GDM1 (cell line): ENCODE measurements at regions not wholly inside any gene's neighbourhood (a gene's known extent, or its start where the extent isn't known, plus 50 kb on each side); places are given as distances from the start of the nearest gene placed in this dataset.
"Not testable (repeated sequence)": the region's sequence is repeated elsewhere in the genome, so short reads cannot be mapped to it uniquely, and the experiment has no call there.

Experiments used
- DNase-seq: peaks from one replicate; lab custom pipeline; 2025; lab: John Stamatoyannopoulos, UW

DNA sequence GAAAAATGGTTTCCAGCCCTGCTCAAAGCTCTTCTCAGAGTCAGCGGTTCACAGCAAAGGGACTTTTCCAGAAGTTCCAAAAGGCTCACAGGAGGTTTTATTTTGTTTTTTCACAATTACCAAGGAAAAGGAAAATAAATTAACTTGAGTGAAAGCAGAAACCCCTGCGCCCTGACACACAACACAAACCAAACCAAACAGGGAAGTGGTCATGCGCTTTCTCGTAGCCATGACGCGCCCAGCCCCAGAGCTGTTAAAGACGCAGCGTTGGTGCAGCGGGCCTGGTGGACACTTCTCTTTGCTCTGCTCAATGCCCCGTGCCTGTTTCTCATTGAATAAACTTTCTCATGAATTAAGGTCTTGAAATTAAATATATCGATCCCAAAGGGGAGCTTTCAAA is 134.4 kb upstream of the LYZL2 start:
- peak; percentile 44 for DNase-seq

DNA sequence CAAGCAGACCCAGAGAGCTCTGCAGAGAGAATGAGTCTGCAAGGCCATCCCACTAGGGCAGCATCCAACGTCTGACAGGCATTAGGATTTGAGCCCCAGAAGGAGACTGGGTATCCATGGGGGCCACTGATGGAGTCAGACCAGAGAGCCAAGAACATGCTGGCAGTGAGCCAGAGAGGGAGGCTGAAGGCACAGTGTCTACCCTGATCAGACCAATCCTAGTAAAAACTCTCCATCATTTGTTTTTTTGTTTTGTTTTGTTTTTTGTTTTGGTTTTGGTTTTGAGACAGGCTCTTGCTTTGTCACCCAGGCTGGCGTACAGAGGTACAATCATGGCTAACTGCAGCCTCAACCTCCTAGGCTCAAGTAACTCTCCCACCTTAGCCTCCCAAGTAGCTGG is 133.1 kb upstream of the LYZL2 start:
- DNase-seq = no peak

DNA sequence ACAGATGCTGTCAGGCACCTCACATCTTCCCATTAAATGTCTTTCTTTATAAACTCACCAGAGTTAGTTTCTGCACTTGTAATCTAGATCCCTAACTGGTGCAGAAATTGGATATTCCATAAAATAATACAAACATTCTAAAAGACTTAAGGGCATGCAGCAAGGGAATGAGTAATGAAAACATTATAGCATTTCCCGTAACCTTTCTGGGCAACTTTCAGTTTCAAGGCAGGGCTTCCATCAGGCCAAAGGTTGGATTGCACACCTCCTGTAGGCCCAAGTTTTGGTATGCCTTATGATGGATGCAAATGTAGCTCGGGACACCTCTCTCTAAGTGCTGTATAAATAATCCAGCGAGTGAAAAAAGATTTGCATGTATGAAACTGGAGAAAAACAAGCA is 129.9 kb upstream of the LYZL2 start:
- no peak for DNase-seq

DNA sequence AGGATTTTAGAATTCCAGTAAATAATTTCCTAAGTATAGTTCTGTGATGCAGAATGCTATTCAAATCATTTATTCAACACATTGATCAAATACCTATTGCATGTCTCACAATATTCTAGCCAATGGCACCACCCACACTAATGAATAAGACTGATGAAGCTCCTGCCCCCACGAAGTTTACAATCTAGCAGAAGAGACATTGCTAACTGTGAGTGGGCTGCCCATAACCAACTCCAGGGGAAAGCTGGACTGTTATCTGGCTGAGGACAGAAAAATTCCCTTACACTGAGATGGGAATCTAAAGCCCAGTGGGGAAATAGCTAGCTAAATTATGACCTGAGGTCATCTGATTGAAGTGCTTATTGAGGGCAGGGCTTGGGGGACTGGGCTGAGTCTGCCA is 128.8 kb upstream of the LYZL2 start:
- DNase-seq = no peak

DNA sequence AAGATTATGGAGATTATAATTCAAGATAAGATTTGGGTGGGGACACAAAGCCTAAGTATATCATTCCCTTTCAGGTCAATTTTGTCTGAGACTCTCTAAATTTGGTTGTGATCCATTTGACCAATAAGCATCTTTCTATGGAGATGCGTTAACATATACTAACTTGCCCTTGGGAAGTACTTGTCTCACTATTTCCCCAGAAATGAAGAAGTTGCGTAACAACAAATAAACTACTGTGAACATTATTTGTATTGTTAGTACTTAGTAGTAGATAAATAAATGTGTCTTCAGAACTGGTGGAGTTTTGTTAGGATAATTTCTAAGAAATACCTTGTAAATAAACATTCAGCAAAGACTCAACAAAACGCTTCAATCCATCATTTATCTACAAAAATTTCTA is 127.3 kb upstream of the LYZL2 start:
- no peak for DNase-seq

DNA sequence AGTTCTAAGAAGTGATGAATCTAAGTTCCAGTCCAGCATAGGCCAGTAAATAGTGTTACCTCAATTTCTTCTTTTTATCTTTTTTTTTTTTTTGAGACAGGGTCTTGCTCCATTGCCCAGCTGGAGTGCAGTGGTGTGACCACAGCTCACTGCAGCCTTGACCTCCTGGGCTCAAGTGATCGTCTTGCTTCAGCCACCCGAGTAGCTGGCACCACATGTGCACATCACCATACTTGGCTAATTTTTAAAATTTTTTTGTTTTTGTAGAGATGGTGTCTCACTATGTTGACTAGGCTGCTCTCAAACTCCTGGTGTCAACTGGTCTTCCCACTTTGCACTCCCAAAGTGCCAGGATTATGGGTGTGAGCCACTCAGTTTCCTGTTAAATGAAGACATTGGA is 126.6 kb upstream of the LYZL2 start:
- no peak for DNase-seq

DNA sequence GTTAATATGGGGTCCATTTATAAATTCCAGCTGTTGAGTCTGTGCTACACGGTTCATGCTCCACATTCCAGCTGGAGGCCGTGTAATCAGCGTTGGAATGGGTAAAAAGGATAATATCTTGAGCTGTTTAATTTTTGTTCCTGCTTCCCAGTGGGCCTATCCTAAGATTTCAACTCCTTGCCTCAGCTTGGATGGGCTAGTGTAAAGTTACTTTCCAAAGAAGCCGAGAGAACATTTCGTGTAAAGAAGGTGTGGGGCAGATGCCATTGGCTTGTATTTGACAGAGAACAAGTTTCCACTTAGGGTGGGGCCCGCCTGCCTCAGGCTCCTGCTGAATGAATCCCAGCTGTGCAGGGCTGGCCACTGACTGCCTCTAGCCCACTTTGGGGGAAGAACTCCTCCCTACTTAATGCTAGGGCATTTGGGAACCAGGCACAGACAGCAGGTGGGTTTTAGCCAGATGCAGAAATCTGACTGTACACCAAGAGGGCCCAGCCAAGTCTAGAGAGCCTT is 125.9 kb upstream of the LYZL2 start:
- DNase-seq = no peak

DNA sequence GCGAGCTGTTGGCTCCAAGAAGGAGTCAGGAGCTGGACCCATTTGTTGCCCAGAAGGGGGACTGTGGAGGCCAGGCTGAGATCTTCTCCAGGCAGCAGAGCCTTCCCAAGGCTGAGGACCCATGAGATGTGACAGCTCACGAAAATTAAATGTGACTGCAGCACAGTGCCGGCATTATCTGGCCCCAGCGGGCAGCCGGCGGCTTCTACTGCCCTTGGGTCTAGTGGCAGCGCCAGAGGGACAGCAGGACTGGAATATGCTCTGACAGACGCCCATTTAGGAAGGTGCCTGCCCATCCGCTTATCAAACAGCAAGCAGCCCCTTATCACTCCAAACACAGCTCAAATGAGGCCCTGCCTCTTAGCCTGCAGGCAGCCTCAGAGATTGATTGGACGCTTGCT is 122.9 kb upstream of the LYZL2 start:
- no peak for DNase-seq

DNA sequence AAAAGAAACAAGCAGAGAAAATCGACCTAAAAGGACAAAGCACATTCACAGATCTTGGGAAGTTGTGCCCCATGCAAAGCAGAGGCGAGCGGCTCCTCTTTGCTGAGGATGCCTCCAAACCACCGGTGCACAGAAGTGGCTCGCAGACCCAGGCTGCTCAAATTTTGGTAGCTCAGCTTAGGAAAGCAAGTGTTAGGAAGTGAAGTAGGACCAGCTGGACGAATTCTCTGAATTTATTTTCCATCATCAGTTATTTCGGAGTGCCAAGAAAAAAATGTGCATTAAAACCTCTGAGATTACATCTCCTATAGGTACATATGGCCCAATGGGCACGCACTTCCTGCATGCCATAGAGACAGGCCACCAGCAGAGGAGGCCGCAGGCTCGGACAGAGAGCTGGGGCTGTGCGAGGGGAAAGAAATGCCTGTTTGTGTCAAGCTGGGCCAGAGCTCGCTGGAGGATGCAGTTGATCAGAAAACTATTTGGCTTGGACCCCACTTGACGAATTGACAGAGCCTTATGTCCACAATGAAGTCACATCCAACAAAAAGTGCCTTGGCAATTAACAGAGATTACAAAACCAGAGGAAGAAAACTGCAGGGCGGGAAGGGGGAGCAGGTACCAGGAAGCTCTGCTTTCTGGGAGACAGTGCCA is 122.3 kb upstream of the LYZL2 start:
- peak; percentile 63 for DNase-seq

DNA sequence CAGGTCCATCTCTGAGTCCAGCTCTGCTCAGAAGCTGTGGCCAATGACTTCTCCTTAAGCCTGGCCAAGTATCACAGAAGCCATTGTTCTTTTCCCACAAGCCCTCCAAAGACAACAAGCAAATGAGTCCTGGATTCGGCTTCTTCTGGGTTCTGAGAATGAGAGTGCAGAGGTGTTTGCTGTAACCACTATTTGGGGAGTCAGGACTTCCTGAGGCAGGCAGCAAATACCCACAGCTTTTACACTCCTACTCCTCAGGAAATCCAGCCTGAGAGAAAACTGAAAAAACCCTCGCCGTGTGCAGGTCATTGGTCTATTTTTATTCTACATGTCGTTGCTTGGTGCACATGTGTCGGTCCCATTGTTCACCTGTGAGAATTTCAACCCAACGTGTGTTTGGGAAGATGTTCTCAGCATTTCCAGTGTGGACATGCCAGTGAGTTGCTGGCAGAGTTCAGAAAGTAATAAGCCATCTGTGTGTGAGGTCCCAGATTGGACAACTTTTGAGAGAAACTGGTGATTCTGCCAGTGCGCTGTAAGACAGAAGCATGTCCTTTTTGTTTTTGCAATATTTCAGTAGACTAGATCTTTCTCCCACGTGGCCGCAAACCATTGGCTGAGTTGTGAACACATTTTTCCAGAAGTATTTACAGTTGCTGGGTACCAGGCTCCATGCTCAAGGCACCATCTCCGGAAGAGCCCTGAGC is 121.6 kb upstream of the LYZL2 start:
- peak; percentile 81 for DNase-seq

DNA sequence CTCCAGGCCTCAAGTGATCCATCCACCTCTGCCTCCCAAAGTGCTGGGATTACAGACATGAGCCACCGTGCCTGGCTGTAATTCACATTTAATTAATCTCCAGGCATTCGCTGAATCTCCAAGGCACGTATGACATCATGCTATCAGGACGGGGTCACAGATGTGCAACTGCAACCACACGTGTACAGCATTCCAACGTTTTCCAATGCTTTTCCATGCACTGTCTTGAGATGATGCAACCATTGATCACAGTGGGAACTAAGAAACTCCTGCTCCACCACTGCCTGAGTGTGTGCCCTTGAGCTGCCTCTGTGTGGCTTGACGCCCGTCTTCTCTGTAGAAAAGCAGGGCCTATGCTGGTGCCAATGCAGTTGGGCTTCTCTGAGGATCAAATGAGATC is 119.8 kb upstream of the LYZL2 start:
- no peak for DNase-seq

DNA sequence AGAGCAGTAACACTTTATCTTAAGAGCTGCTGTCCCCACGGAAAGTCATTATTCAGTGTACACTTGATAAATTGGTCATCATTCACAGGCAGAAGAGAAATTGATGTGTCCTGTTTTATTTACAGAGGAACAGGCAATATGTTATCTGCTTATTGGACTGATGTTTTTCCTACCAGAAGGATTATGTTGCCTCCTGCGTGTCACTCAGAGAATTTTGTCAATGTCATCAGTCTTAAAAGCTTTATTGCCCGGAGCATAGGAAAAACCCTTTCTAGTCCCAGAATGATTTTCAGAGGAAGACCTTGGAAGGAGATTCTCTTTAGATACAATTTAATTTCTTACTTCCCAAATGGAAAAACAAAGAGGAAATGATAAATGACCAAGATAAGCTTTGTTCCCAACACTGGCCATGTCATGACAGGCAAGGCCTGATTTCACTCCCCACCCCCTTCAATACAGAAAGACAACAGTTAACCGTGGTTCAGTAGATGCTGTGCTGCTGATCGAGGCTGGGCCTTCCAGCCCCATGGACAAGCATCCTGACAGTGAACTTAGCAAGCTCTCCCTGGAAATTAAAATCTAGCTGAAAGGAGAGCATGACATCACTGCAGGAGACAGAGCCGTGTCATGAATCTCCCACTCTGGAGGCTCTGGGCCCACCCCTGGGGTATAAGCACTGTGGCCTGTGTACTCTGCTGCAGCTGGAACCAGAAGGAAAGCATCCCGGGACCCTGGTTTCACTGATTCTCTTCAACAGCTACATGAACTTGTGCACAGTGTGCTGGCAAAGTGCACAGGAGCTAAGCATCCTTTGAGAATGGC is 118.8 kb upstream of the LYZL2 start:
- no peak for DNase-seq

DNA sequence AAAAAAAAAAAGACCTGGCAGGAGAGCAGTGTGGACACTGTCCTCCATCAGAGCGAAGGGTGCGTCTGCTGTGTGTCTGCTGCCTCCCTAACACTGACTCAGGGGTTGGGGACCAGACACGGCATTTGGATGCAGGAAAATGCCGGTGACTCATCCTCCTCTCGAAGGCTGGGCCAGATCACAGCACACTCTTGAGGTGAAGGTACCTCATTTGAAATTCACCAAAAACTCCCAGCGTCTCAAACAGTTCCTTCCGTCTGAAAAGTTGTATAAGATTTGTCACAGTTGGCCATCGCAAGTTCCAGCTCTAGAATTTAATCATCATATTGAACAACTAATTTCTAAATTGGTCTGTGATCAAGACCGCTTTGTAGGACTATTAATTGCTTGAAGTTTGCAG is 118.1 kb upstream of the LYZL2 start:
- no peak for DNase-seq

DNA sequence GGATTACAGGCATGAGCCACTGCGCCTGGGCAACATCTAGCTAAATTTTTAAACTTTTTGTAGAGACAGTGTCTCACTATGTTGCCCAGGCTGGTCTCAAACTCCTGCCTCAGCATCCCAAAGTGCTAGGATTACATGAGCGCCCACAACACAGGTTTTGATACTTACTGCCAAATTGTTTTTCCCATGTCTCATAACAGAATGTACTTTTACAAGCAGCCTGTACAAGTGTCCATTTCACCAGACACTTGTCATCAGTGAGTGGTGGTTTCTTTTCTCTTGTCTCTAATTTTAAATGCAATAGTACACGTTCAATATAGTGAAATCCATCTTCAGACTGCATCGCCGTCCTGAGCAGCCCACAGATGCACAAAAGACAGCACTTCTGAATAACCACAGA is 116.4 kb upstream of the LYZL2 start:
- DNase-seq = no peak

DNA sequence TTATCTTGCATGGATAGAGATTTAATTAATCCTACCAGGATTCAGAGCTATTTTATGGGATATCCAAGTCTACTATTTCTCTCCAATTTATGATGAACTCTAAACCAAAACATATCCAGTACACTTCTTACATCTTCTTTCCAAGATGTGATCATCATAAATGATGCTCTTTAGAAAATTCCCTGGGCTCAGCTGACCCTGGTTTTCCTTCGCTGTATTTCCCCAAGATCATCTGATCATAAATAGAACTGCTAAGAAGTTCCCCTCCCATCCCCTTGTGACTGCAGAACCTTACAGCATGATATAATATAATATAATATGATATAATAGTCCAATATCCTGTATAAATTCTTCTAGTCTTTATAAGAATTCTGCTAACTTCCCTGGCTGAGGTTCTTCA is 114.6 kb upstream of the LYZL2 start:
- DNase-seq = no peak

DNA sequence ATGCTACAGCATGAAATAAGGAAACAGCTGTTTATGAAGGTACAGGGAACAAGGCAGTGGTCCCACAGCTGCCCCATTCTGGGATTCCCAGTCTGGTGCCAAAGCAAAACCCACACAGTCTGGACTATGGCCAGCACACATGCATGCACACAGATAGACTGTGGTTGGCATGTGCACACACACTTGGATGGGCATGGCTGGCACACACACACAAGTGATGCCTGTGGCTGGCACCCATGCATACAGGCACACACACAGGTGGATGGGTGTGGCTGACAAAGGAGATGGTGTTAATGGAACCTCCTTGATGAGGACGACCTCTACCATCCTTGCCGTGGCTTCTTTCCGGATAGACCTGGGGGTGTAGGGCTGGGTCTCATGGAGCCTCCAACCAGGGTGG is 114.0 kb upstream of the LYZL2 start:
- DNase-seq = no peak

DNA sequence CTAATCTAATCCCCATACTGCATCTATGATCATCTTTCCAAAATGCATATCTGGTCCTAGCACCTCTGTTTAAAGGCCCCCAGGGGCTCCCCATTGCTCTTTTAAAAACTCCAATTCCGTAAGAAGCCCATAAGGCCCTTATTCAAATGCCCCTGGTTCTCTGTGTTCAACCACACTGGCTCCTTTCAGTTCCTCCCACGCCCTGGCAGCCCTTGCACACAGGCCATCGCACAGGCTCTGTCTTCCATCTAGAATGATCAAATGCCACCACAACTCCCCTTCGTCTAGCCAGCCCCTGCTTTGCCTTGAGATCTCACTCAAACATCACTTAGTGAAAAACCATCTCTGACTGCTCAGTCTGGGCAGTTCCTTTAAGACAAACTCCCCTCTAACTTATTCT is 112.9 kb upstream of the LYZL2 start:
- no peak for DNase-seq

DNA sequence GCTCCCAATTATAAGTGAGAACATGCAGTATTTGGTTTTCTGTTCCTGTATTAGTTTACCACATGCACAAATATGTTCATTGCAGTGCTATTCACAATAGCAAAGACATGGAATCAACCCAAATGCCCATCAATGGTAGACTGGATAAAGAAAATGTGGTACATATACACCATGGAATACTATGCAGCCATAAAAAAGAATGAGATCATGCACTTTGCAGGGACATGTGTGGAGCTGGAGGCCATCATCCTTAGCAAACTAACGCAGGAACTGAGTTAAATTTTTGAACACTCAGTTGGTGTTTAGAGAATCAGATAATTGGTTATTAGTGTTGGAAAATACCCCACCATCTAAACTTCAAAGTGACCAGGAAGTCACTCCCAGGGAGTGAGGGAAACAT is 111.2 kb upstream of the LYZL2 start:
- not testable (repeated sequence) for DNase-seq

DNA sequence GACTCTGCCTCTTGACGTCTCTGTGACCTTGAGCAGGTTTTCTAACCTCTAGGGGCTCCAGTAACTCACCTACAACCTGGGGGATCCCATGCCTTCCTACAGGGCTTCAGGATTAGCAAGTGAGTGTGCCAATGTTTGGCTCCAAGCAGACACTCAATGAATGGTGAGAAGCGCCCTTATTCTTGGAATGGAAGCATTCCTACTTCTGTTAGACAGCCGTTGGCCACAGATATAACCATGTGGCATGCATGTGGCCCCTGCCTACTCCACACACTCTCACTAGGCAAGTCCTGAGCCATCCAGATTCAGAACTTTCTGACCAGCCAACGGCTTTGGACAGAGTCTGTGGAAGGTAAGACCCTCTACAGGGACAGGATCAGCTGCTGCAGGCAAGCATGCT is 108.9 kb upstream of the LYZL2 start:
- no peak for DNase-seq

DNA sequence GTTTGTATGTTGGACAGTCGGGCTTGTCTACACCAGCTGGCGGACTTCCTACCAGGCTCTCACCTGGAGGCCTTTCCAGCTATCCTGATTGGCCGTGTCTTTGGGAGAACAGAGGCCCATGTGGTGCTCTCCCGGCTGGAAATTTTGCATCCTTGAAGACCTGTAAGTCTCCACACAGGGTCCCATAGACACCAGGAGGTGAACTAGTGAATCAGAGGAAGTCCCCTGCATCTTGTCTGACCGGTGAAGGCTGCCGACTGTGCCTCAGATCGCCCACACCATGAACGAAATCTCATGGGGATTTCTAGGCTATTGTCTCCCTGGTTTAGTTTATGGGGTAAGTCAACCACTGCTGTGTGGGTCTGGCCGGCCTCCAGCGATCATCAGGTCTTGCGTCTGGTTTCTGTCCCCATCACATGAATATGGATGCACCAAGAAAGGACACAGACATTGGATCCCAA is 108.4 kb upstream of the LYZL2 start:
- DNase-seq = no peak

DNA sequence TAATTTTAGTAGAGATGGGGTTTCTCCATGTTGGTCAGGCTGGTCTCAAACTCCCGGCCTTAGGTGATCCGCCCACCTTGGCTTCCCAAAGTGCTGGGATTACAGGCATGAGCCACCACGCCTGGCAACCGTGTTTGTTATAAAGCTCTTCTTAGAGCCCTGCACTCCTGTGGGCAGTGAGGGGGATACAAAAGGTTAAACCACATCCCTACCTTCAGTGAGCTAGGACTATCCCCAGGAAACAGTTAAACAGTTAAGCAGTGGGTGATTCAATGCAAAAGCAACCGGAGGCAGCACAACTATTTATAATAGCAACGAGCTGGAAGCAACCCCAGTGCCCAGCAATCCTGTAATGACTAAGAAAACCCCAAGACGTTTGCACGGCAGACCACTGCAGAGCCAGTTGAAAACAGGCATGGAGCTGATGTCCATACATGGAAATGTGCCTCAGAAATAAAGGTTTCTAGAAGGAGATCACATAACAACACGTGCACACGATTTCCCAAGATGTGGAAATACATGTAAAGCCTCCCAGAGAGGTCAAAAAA is 107.2 kb upstream of the LYZL2 start:
- DNase-seq = peak; percentile 89

DNA sequence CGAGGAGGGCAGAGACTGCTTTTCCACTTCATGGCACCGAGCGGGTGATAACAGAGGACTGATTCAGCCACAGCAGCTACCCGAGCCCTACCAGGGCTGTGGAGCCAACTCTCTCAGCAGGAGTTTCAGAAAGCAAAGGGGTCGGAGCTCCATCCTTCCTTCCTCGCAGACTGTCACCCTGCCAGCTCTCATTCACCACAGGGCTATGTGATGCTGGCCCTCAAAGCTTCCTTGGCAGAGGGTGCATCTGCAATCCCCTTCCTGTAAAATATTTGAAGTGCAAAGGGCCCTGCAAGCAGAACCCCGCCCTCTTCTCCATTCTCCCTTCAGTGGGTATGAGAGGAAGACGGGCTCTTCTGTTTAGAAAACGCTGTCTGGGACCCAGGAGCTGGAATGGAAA is 105.3 kb upstream of the LYZL2 start:
- DNase-seq = peak; percentile 62

DNA sequence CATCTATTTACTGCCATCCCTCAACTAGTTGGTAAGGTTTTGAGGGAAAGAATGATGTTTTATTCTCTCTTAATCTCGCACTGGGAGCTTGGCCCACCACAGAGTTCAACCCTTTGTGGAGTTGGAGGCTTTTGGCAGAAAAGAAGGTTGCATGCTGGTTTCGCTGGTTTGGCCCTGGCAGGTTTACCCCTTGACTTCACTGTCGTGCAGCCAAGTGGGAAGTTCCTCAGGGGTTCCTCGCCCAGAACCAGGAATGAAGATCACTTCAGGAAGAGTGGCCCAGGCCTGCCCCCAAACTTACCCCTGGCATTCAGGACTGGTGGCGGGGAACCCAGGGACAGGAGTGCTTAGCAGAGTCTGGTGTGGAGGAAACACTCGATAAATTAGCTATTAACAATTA is 103.1 kb upstream of the LYZL2 start:
- DNase-seq = no peak
